22Rv1 (cell line): ENCODE measurements at regions not wholly inside any gene's neighbourhood (a gene's known extent, or its start where the extent isn't known, plus 50 kb on each side); places are given as distances from the start of the nearest gene placed in this dataset.

Experiments
- H3K27ac ChIP-seq: fragments of 450-650 bp; 2 replicates; pipeline ENCODE4 v1.5.1; 2017
- CTCF ChIP-seq: fragments of 450-650 bp; IDR thresholded peaks from 2 replicates; pipeline ENCODE4 v1.5.1; 2017; ENCODE audit warnings: mild to moderate bottlenecking
- ZFX ChIP-seq: fragments of 450-650 bp; IDR thresholded peaks from 2 replicates; pipeline ENCODE4 v1.6.1; 2017; ENCODE audit warnings: antibody characterized with exemption, borderline replicate concordance

- no peak overlapping the region for H3K27ac ChIP-seq
- TF ChIP-seq CTCF (no peak), ZFX (no peak)
Observed at GRCh38 chr9:117587263-117587662, 116.9 kb upstream of the TLR4 start.

- H3K27ac ChIP-seq, result no peak overlapping the region
- TF ChIP-seq ZFX (no peak), CTCF (no peak)
Observed at GRCh38 chr9:117574099-117574498, 130.1 kb upstream of the TLR4 start.

- H3K27ac ChIP-seq, result no peak overlapping the region
- TF ChIP-seq CTCF, result no peak
Observed at GRCh38 chr9:117564839-117565238, 139.4 kb upstream of the TLR4 start.

GRCh38 chr9:117561761-117562160 lies 142.4 kb upstream of the TLR4 start:
- TF ChIP-seq CTCF, result no peak
- TF ChIP-seq ZFX, result no peak
- no peak overlapping the region for H3K27ac ChIP-seq

GRCh38 chr9:117555964-117556629 lies 141.2 kb upstream of the ASTN2 start:
- H3K27ac ChIP-seq, result no peak overlapping the region
- no peak for TF ChIP-seq ZFX
- TF ChIP-seq CTCF, result peak; percentile 79

GRCh38 chr9:117552811-117553210 lies 138.0 kb upstream of the ASTN2 start:
- TF ChIP-seq CTCF (no peak), ZFX (no peak)
- H3K27ac ChIP-seq, result no peak overlapping the region

GRCh38 chr9:117551171-117551570 lies 136.3 kb upstream of the ASTN2 start:
- no peak for TF ChIP-seq CTCF

More at GRCh38 chr9:117551171-117551570, 136.3 kb upstream of the ASTN2 start:
- no peak overlapping the region for H3K27ac ChIP-seq
